OCI-LY3 (cell line): ENCODE measurements at regions not wholly inside any gene's neighbourhood (a gene's known extent, or its start where the extent isn't known, plus 50 kb on each side); places are given as distances from the start of the nearest gene placed in this dataset.

Source experiments
- H2AFZ ChIP-seq: fragments of 200-600, 300-600 bp; shearing (Covaris generic); 2 replicates; pipeline ENCODE4 v1.6.0; 2014; ENCODE audit warnings: antibody characterized with exemption, low read depth, low read length
- H3K27ac ChIP-seq: fragments of 200-600, 300-600 bp; sonication (generic); 2 replicates; pipeline ENCODE4 v1.5.1; 2014; ENCODE audit warnings: mild to moderate bottlenecking, low read length, moderate library complexity, mixed read lengths
- H3K27me3 ChIP-seq: fragments of 200-600, 300-600 bp; sonication (generic); 2 replicates; pipeline ENCODE4 v1.6.1; 2014; ENCODE audit warnings: low read depth, low read length, mixed read lengths
- H3K36me3 ChIP-seq: fragments of 200-600, 300-600 bp; sonication (generic); replicated peaks from 2 replicates; pipeline ENCODE3; 2014; ENCODE audit warnings: low read depth, low read length, mixed read lengths
- H3K4me1 ChIP-seq: fragments of 300-600, 200-600 bp; sonication (generic); 2 replicates; pipeline ENCODE4 v1.6.1; 2014; ENCODE audit warnings: low read length, mixed read lengths
- H3K4me2 ChIP-seq: fragments of 200-600, 300-600 bp; sonication (generic); 2 replicates; pipeline ENCODE4 v1.6.1; 2014; ENCODE audit warnings: low read length, mixed read lengths
- H3K4me3 ChIP-seq: fragments of 300-600, 200-600 bp; sonication (generic); 2 replicates; pipeline ENCODE4 v1.5.1; 2014; ENCODE audit warnings: antibody characterized with exemption, mild to moderate bottlenecking, low read length, moderate library complexity
- H3K79me2 ChIP-seq: fragments of 300-600, 200-600 bp; shearing (Covaris generic); 2 replicates; pipeline ENCODE4 v1.6.1; 2014; ENCODE audit warnings: mild to moderate bottlenecking, low read length, mixed read lengths
- H3K9ac ChIP-seq: fragments of 300-600, 200-600 bp; shearing (Covaris generic); 2 replicates; pipeline ENCODE4 v1.6.0; 2014; ENCODE audit warnings: mild to moderate bottlenecking, low read length, moderate library complexity
- H3K9me3 ChIP-seq: fragments of 200-600, 300-600 bp; shearing (Covaris generic); 2 replicates; pipeline ENCODE4 v1.6.1; 2014; ENCODE audit warnings: low read length, mixed read lengths; ENCODE audit not compliant: insufficient read depth
- H4K20me1 ChIP-seq: fragments of 200-600, 300-600 bp; sonication (generic); 2 replicates; pipeline ENCODE4 v1.6.1; 2016; ENCODE audit warnings: low read length, mixed read lengths; ENCODE audit not compliant: insufficient read depth
- EZH2phosphoT487 ChIP-seq: fragments of 200-600 bp; shearing (Covaris generic); IDR thresholded peaks from 2 replicates; pipeline ENCODE4 v1.6.1; 2018; ENCODE audit warnings: antibody characterized with exemption, mixed run types, low read depth
- TF ChIP-seq, protein P1 (sequence below): fragments of 200-600, 300-600 bp; sonication (generic); IDR thresholded peaks from 2 replicates; pipeline ENCODE4 v1.5.1; 2014; ENCODE audit warnings: antibody characterized with exemption, low read length, low read depth

DNA sequence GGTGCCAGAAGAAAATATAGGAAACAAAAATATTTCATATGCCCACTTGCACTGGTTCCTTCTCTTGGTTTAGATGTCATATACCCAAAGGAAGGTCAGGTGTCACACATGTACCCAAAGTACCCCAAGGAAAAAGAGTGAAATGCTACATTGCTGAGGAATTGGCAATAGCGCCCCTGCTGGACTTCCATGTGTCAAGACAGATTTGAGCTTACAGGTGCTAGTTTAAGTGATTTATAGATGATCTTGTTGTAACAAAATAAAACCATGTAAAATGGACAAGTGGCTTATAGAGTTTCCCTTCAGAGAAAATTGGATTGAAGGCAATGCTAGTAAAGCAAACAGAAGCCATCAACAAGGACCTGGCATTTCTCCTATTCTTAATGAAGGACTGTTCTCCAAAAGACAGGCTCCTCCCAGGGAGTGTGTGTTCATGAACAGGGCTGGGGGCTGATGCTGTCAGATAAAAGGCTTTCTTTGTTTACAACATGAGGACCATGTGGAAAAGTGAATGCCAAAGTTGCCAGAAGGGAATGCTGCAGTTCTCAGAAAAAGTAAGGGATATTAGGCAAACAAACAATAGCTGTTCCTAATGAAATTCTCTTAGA, 64.3 kb upstream of the PAK5 start:
- Histone ChIP-seq H3K9ac (no peak overlapping the region), H4K20me1 (peaks cover 3% of the 10 kb centered on the region; the same call in 1 of the 2 replicates), H3K4me3 (no peak overlapping the region), H3K9me3 (no peaks in the 10 kb centered on the region), H3K27ac (no peak overlapping the region), H3K27me3 (peaks cover 86% of the 10 kb centered on the region), H3K4me2 (no peak overlapping the region), H3K4me1 (no peaks in the 10 kb centered on the region), H3K36me3 (no peaks in the 10 kb centered on the region), H2AFZ (no peak overlapping the region), H3K79me2 (no peaks in the 10 kb centered on the region)
- TF ChIP-seq, protein P1, sequence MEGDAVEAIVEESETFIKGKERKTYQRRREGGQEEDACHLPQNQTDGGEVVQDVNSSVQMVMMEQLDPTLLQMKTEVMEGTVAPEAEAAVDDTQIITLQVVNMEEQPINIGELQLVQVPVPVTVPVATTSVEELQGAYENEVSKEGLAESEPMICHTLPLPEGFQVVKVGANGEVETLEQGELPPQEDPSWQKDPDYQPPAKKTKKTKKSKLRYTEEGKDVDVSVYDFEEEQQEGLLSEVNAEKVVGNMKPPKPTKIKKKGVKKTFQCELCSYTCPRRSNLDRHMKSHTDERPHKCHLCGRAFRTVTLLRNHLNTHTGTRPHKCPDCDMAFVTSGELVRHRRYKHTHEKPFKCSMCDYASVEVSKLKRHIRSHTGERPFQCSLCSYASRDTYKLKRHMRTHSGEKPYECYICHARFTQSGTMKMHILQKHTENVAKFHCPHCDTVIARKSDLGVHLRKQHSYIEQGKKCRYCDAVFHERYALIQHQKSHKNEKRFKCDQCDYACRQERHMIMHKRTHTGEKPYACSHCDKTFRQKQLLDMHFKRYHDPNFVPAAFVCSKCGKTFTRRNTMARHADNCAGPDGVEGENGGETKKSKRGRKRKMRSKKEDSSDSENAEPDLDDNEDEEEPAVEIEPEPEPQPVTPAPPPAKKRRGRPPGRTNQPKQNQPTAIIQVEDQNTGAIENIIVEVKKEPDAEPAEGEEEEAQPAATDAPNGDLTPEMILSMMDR = peak; percentile 79
- TF ChIP-seq EZH2phosphoT487 = no peak

GRCh38 chr20:9889270-9889981, 50.5 kb upstream of the PAK5 start:
- Histone ChIP-seq H3K9ac (no peak overlapping the region), H3K4me3 (peak overlapping the region; percentile 37; the same call in 1 of the 2 replicates), H2AFZ (no peak overlapping the region), H3K79me2 (no peaks in the 10 kb centered on the region), H3K9me3 (no peaks in the 10 kb centered on the region), H3K4me1 (no peaks in the 10 kb centered on the region), H3K27me3 (no peaks in the 10 kb centered on the region), H3K27ac (no peak overlapping the region), H3K36me3 (no peaks in the 10 kb centered on the region), H3K4me2 (no peak overlapping the region), H4K20me1 (no peaks in the 10 kb centered on the region)
- no peak for TF ChIP-seq EZH2phosphoT487
- TF ChIP-seq, protein P1 = no peak
